Ascending aorta (tissue), 2 donors: ENCODE measurements at regions not wholly inside any gene's neighbourhood (a gene's known extent, or its start where the extent isn't known, plus 50 kb on each side); places are given as distances from the start of the nearest gene placed in this dataset.
"Not testable (repeated sequence)": the region's sequence is repeated elsewhere in the genome, so short reads cannot be mapped to it uniquely, and the experiment has no call there.

Experiments
- DNase-seq, 2 donors: peaks; one replicate each; pipeline ENCODE4 v3.0.0-alpha.2; 2019; ENCODE audit warnings: low spot score in 2 of 2
- H3K27ac ChIP-seq, 2 donors: fragments of 200-600 bp; sonication (generic); one replicate each; pipeline ENCODE4 v1.5.1; 2016 to 2017; ENCODE audit warnings: mild to moderate bottlenecking in 1 of 2
- H3K27me3 ChIP-seq: fragments of 200-600 bp; sonication (generic); one replicate; pipeline ENCODE4 v1.5.1; 2017
- H3K36me3 ChIP-seq, 2 donors: fragments of 200-600 bp; sonication (generic); one replicate each; pipeline ENCODE4 v1.5.1; 2016
- H3K4me1 ChIP-seq, 2 donors: fragments of 200-600 bp; sonication (generic); one replicate each; pipeline ENCODE4 v1.5.1; 2016 to 2017; ENCODE audit warnings: mild to moderate bottlenecking in 1 of 2
- H3K4me3 ChIP-seq, 2 donors: fragments of 200-600 bp; sonication (generic); one replicate each; pipeline ENCODE4 v1.5.1; 2016 to 2017; ENCODE audit warnings: mild to moderate bottlenecking in 1 of 2
- H3K9me3 ChIP-seq, 2 donors: fragments of 200-600 bp; sonication (generic); one replicate each; pipeline ENCODE4 v1.5.1; 2016
- CTCF ChIP-seq, 3 experiments: fragments of 200-600 bp in 2 of 3; fragments of 450-650 bp in 1 of 3; sonication (generic) in 2 of 3; IDR thresholded peaks; one replicate each; pipeline ENCODE4 v1.5.1; 2016 to 2019; ENCODE audit warnings: antibody characterized with exemption in 3 of 3, mild to moderate bottlenecking in 1 of 3, moderate library complexity in 1 of 3
- intact Hi-C: fragments of 100-400 bp; cut with DNase I; formaldehyde crosslinking; loops from one replicate; pipeline ENCODE4 v1.15.1; 2023

GRCh38 chr18:66874812-66875474 lies 271.1 kb upstream of the CDH19 start:
- H3K27ac ChIP-seq, result no peak overlapping the region
- DNase-seq, result no peak
- no peaks in the 10 kb centered on the region for H3K27me3 ChIP-seq
- H3K4me1 ChIP-seq, result no peaks in the 10 kb centered on the region
- no peaks in the 10 kb centered on the region for H3K9me3 ChIP-seq
- no peak for TF ChIP-seq CTCF (IDR thresholded peaks at IDR 0.05)
- no peaks in the 10 kb centered on the region for H3K36me3 ChIP-seq
- intact Hi-C loops, result no loop called here
- H3K4me3 ChIP-seq, result no peak overlapping the region

- no peak for TF ChIP-seq CTCF (IDR thresholded peaks at IDR 0.05)
- Histone ChIP-seq H3K9me3 (no peaks in the 10 kb centered on the region), H3K27me3 (no peaks in the 10 kb centered on the region), H3K27ac (no peak overlapping the region), H3K36me3 (no peaks in the 10 kb centered on the region), H3K4me3 (no peak overlapping the region), H3K4me1 (no peaks in the 10 kb centered on the region)
- DNase-seq, result no peak
- intact Hi-C loops, result no loop called here
Observed at GRCh38 chr18:66874375-66874774, 270.5 kb upstream of the CDH19 start.

GRCh38 chr18:66873899-66874298 lies 270.0 kb upstream of the CDH19 start:
- Histone ChIP-seq H3K27ac (no peak overlapping the region), H3K9me3 (no peaks in the 10 kb centered on the region), H3K27me3 (no peaks in the 10 kb centered on the region), H3K4me1 (no peaks in the 10 kb centered on the region), H3K4me3 (no peak overlapping the region), H3K36me3 (no peaks in the 10 kb centered on the region)
- DNase-seq, result no peak
- intact Hi-C loops, result no loop called here
- TF ChIP-seq CTCF (IDR thresholded peaks at IDR 0.05), result no peak

- intact Hi-C loops, result no loop called here
- no peak overlapping the region for H3K27ac ChIP-seq
- H3K4me1 ChIP-seq, result no peaks in the 10 kb centered on the region
- no peak for DNase-seq
- no peaks in the 10 kb centered on the region for H3K36me3 ChIP-seq
- H3K9me3 ChIP-seq, result no peaks in the 10 kb centered on the region
- TF ChIP-seq CTCF (IDR thresholded peaks at IDR 0.05), result no peak
- no peak overlapping the region for H3K4me3 ChIP-seq
- H3K27me3 ChIP-seq, result no peaks in the 10 kb centered on the region
Observed at GRCh38 chr18:66872277-66872676, 268.4 kb upstream of the CDH19 start.

GRCh38 chr18:66867653-66868052 lies 263.8 kb upstream of the CDH19 start:
- intact Hi-C loops, result no loop called here
- no peaks in the 10 kb centered on the region for H3K36me3 ChIP-seq
- H3K4me1 ChIP-seq, result no peaks in the 10 kb centered on the region
- DNase-seq, result no peak
- H3K27ac ChIP-seq, result no peak overlapping the region
- TF ChIP-seq CTCF (IDR thresholded peaks at IDR 0.05), result no peak
- H3K27me3 ChIP-seq, result no peaks in the 10 kb centered on the region
- H3K4me3 ChIP-seq, result no peak overlapping the region
- no peaks in the 10 kb centered on the region for H3K9me3 ChIP-seq

GRCh38 chr18:66866427-66866940 lies 262.6 kb upstream of the CDH19 start:
- DNase-seq, H3K27me3 ChIP-seq, H3K4me1 ChIP-seq, H3K9me3 ChIP-seq, H3K36me3 ChIP-seq, H3K27ac ChIP-seq, H3K4me3 ChIP-seq, intact Hi-C loops: not testable (repeated sequence)
